ENCODE measurements at regions not wholly inside any gene's neighbourhood (a gene's known extent, or its start where the extent isn't known, plus 50 kb on each side); places are given as distances from the start of the nearest gene placed in this dataset.

DNA sequence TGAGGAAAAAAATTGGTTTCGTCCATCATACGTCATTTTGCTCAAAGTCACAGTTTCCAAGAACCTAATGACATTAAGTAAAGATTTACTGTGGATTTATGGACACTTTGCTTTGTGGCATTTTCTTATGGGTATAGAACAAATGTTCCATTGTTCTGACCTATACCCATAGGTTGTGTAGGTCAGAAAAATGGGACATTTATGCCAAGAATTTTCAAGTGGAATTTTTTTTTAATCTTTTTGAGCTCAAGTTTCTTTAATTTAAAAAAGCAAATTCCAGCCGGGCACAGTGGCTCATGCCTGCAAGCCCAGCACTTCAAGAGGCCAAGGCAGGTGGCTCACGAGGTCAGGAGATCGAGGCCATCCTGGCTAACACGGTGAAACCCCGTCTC, 187.5 kb upstream of the TPM1 start:
- POLR2A ChIA-PET (ENCODE audit: low non-redundant PET): no interaction called here
- no peak for TF ChIP-seq EZH2 (IDR thresholded peaks at IDR 0.05; ENCODE audit: borderline replicate concordance, low read depth, low read length, poor library complexity, severe bottlenecking)
- TF ChIP-seq, protein P1, sequence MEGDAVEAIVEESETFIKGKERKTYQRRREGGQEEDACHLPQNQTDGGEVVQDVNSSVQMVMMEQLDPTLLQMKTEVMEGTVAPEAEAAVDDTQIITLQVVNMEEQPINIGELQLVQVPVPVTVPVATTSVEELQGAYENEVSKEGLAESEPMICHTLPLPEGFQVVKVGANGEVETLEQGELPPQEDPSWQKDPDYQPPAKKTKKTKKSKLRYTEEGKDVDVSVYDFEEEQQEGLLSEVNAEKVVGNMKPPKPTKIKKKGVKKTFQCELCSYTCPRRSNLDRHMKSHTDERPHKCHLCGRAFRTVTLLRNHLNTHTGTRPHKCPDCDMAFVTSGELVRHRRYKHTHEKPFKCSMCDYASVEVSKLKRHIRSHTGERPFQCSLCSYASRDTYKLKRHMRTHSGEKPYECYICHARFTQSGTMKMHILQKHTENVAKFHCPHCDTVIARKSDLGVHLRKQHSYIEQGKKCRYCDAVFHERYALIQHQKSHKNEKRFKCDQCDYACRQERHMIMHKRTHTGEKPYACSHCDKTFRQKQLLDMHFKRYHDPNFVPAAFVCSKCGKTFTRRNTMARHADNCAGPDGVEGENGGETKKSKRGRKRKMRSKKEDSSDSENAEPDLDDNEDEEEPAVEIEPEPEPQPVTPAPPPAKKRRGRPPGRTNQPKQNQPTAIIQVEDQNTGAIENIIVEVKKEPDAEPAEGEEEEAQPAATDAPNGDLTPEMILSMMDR (conservative IDR thresholded peaks at IDR 0.05; ENCODE audit: low read depth, low read length): no peak
- Histone ChIP-seq H3K9me3 (ENCODE audit: low read depth, low read length, poor library complexity, severe bottlenecking) (no peaks in the 10 kb centered on the region), H3K36me3 (ENCODE audit: insufficient read depth, low read length, poor library complexity, severe bottlenecking) (no peaks in the 10 kb centered on the region), H3K4me1 (ENCODE audit: insufficient read depth, low read length, poor library complexity, severe bottlenecking) (no peaks in the 10 kb centered on the region), H3K27ac (ENCODE audit: low read depth, low read length, poor library complexity, severe bottlenecking) (no peak overlapping the region), H3K27me3 (replicated peaks; ENCODE audit: insufficient read depth, low read depth, low read length, poor library complexity) (no peaks in the 10 kb centered on the region), H3K4me3 (ENCODE audit: low read depth, low read length, poor library complexity, severe bottlenecking) (no peak overlapping the region)
- no peak for DNase-seq (ENCODE audit: low spot score)
- CTCF ChIA-PET: interaction anchor here (1.2 kb wide), 1 partner anchor 516 kb away, joined by 3 read pairs; no protein-coding TSS in a partner anchor
- no TSS peak for BruUV-seq (replicated peaks)
- intact Hi-C loops (cut with micrococcal nuclease; ENCODE audit: unreplicated experiment): no loop called here

DNA sequence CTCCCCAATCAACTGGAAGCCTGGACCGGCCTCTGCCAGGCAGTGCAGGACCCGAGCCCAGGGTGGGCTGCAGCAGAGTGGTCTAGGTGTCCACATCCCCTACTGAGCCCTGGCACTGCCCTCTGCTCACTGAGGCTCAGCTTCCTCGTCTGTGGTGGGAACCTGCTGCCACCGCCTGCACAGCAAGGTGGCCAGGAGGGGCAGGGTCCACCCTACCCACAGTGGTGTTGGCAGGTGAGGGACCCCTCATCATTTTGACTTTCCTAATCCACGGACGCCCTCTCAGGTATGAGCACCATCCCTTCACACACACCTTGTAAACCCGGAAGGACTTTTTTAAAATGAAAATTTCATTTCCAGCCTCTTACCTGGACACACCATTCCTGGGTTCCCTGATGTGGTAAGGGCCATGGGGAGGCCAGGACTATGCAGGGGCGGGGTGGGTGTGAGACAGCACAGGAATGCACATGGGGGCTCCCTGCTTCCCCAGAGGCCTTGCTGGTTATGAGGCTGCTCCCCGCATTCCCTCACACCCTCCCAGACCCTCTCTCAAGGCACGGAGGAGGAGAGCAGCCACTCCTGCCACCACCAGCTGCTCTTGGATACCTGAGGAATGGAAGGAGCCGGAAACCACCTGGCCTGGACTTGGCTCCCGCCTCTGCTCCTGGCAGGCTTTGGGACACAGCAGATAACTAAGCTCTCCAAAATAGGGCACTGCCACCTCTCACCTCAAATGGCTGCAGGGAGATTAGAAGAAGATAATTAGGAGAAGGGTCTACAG, 185.9 kb upstream of the TPM1 start:
- Histone ChIP-seq H3K4me1 (ENCODE audit: insufficient read depth, low read length, poor library complexity, severe bottlenecking) (no peaks in the 10 kb centered on the region), H3K9me3 (ENCODE audit: low read depth, low read length, poor library complexity, severe bottlenecking) (no peaks in the 10 kb centered on the region), H3K27ac (ENCODE audit: low read depth, low read length, poor library complexity, severe bottlenecking) (no peak overlapping the region), H3K4me3 (ENCODE audit: low read depth, low read length, poor library complexity, severe bottlenecking) (no peak overlapping the region), H3K36me3 (ENCODE audit: insufficient read depth, low read length, poor library complexity, severe bottlenecking) (no peaks in the 10 kb centered on the region), H3K27me3 (replicated peaks; ENCODE audit: insufficient read depth, low read depth, low read length, poor library complexity) (no peaks in the 10 kb centered on the region)
- ChIA-PET CTCF (no interaction called here), POLR2A (ENCODE audit: low non-redundant PET) (no interaction called here)
- TF ChIP-seq, protein P1 (conservative IDR thresholded peaks at IDR 0.05; ENCODE audit: low read depth, low read length): no peak
- TF ChIP-seq EZH2 (IDR thresholded peaks at IDR 0.05; ENCODE audit: borderline replicate concordance, low read depth, low read length, poor library complexity, severe bottlenecking): no peak
- DNase-seq (ENCODE audit: low spot score): no peak
- no TSS peak for BruUV-seq (replicated peaks)
- intact Hi-C loops (cut with micrococcal nuclease; ENCODE audit: unreplicated experiment): no loop called here

DNA sequence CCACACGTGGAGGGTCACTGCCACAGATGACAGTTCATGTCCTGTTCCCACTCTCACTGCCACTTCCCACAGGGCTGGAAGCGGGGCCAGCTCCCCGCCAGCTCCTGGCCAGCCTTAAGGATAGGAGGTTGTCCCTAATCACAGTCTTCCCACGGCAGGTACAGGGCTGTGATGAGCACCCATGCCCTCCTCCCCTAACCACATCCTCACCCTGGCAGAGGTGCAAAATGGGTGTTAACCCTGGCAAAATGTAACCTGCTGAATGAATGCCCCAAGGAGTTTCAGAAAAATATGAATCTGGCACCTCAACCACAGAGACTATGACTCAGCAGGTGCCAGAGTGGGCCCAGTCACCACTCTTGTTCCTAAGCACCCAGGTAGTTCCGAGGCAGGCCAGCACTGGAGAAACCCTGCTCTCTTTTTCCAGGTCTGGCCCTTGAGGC, 185.1 kb upstream of the TPM1 start:
- Histone ChIP-seq H3K4me3 (ENCODE audit: low read depth, low read length, poor library complexity, severe bottlenecking) (no peak overlapping the region), H3K36me3 (ENCODE audit: insufficient read depth, low read length, poor library complexity, severe bottlenecking) (no peaks in the 10 kb centered on the region), H3K9me3 (ENCODE audit: low read depth, low read length, poor library complexity, severe bottlenecking) (no peaks in the 10 kb centered on the region), H3K27ac (ENCODE audit: low read depth, low read length, poor library complexity, severe bottlenecking) (no peak overlapping the region), H3K4me1 (ENCODE audit: insufficient read depth, low read length, poor library complexity, severe bottlenecking) (no peaks in the 10 kb centered on the region), H3K27me3 (replicated peaks; ENCODE audit: insufficient read depth, low read depth, low read length, poor library complexity) (no peaks in the 10 kb centered on the region)
- intact Hi-C loops (cut with micrococcal nuclease; ENCODE audit: unreplicated experiment): no loop called here
- no peak for TF ChIP-seq EZH2 (IDR thresholded peaks at IDR 0.05; ENCODE audit: borderline replicate concordance, low read depth, low read length, poor library complexity, severe bottlenecking)
- TF ChIP-seq, protein P1 (conservative IDR thresholded peaks at IDR 0.05; ENCODE audit: low read depth, low read length): no peak
- DNase-seq (ENCODE audit: low spot score): no peak
- ChIA-PET CTCF (no interaction called here), POLR2A (ENCODE audit: low non-redundant PET) (no interaction called here)
- no TSS peak for BruUV-seq (replicated peaks)

Measured in A673 (cell line).